H1 (cell line): ENCODE measurements at regions not wholly inside any gene's neighbourhood (a gene's known extent, or its start where the extent isn't known, plus 50 kb on each side); places are given as distances from the start of the nearest gene placed in this dataset.

Source experiments
- CTCF ChIA-PET: fragments of 300-600 bp; sonication (Branson Sonifier 250); formaldehyde crosslinking; loops from one replicate; lab custom pipeline; 2021; ENCODE audit not compliant: partially characterized antibody; lab: Charles Lee
- POLR2A ChIA-PET: fragments of 300-600 bp; sonication (Branson Sonifier 250); formaldehyde crosslinking; loops from one replicate; lab custom pipeline; 2021; ENCODE audit warnings: inconsistent platforms; ENCODE audit not compliant: partially characterized antibody; lab: Charles Lee
- DNase-seq, 2 experiments: peaks; one replicate each; pipeline versions ENCODE4 v3.0.0 to v3.0.0-alpha.2; 2010 to 2022; ENCODE audit warnings: low spot score in 2 of 2, low read depth in 1 of 2, mixed read lengths in 1 of 2
- FAIRE-seq: peaks from 2 replicates; lab custom pipeline; 2011; peaks lifted over from hg19 to GRCh38; lab: Jason Lieb, UNC
- H2AFZ ChIP-seq: 2 replicates; pipeline ENCODE4 v1.8.1; 2012; ENCODE audit warnings: low read length, inconsistent platforms
- H2AK5ac ChIP-seq: 2 replicates; pipeline ENCODE4 v1.6.1; 2013; ENCODE audit warnings: low read depth, low read length
- H2BK120ac ChIP-seq: replicated peaks from 2 replicates; pipeline ENCODE3; 2013; ENCODE audit warnings: low read depth, low read length, inconsistent platforms
- H2BK12ac ChIP-seq: 2 replicates; pipeline ENCODE4 v1.6.1; 2013; ENCODE audit warnings: low read depth, low read length
- H2BK15ac ChIP-seq: 2 replicates; pipeline ENCODE4 v1.6.1; 2013; ENCODE audit warnings: low read length
- H2BK20ac ChIP-seq: 2 replicates; pipeline ENCODE4 v1.6.1; 2013; ENCODE audit warnings: low read length
- H2BK5ac ChIP-seq: 2 replicates; pipeline ENCODE4 v1.6.1; 2013; ENCODE audit warnings: low read depth, low read length
- H3K14ac ChIP-seq: 2 replicates; pipeline ENCODE4 v1.6.1; 2013; ENCODE audit warnings: inconsistent platforms; ENCODE audit not compliant: insufficient read length
- H3K18ac ChIP-seq: 2 replicates; pipeline ENCODE4 v1.6.1; 2013; ENCODE audit warnings: low read length; ENCODE audit errors: extremely low read depth
- H3K23ac ChIP-seq: 2 replicates; pipeline ENCODE4 v1.6.1; 2013; ENCODE audit warnings: inconsistent platforms; ENCODE audit not compliant: insufficient read length
- H3K23me2 ChIP-seq: 2 replicates; pipeline ENCODE4 v1.6.1; 2013; ENCODE audit warnings: low read depth, low read length
- H3K27ac ChIP-seq: 2 replicates; pipeline ENCODE4 v1.6.1; 2011; ENCODE audit warnings: low read depth, low read length, inconsistent platforms
- H3K27me3 ChIP-seq, 4 experiments: replicated peaks in 1 of 4; 1 replicate in 1 of 4; 2 replicates in 3 of 4; pipeline versions ENCODE4 v1.6.1 to v1.8.1; 2011 to 2013; ENCODE audit warnings: low read length in 3 of 4, mild to moderate bottlenecking in 3 of 4, inconsistent platforms in 2 of 4, mixed read lengths in 2 of 4, moderate library complexity in 1 of 4; ENCODE audit not compliant: control insufficient read depth in 3 of 4, insufficient read depth in 3 of 4; ENCODE audit errors: extremely low read depth in 1 of 4
- H3K36me3 ChIP-seq, 4 experiments: 2 replicates each; pipeline versions ENCODE4 v1.6.1 to v1.8.1; 2011 to 2013; ENCODE audit warnings: mild to moderate bottlenecking in 4 of 4, low read length in 3 of 4, moderate library complexity in 2 of 4, control low read depth in 1 of 4, inconsistent platforms in 1 of 4; ENCODE audit not compliant: insufficient read depth in 4 of 4, control insufficient read depth in 2 of 4
- H3K4ac ChIP-seq: replicated peaks from 2 replicates; pipeline ENCODE3; 2013; ENCODE audit warnings: low read length, low read depth, mixed read lengths, inconsistent platforms; ENCODE audit not compliant: insufficient read length
- H3K4me1 ChIP-seq, 4 experiments: replicated peaks in 1 of 4; 1 replicate in 1 of 4; 2 replicates in 3 of 4; pipeline versions ENCODE4 v1.6.1 to v1.8.1; 2011 to 2013; ENCODE audit warnings: low read length in 3 of 4, inconsistent platforms in 2 of 4, mixed read lengths in 1 of 4; ENCODE audit not compliant: insufficient read depth in 4 of 4, control insufficient read depth in 3 of 4
- H3K4me2 ChIP-seq, 2 experiments: 2 replicates each; pipeline versions ENCODE4 v1.6.1 to v1.8.1; 2011 to 2013; ENCODE audit warnings: low read depth in 2 of 2, low read length in 2 of 2, control low read depth in 1 of 2, inconsistent platforms in 1 of 2, mild to moderate bottlenecking in 1 of 2; ENCODE audit not compliant: insufficient read depth in 1 of 2
- H3K4me3 ChIP-seq, 4 experiments: fragments of 200-600, 300-600 bp in 1 of 4; sonication (generic), shearing (Covaris generic), sonication (Bioruptor Twin) in 1 of 4; 2 replicates each; pipeline versions ENCODE4 v1.5.1 to v1.8.1; 2011 to 2016; ENCODE audit warnings: low read length in 4 of 4, low read depth in 3 of 4, control low read depth in 2 of 4, inconsistent platforms in 2 of 4, mild to moderate bottlenecking in 2 of 4, mixed read lengths in 1 of 4, moderate library complexity in 1 of 4; ENCODE audit not compliant: insufficient read depth in 2 of 4; ENCODE audit errors: extremely low read depth in 1 of 4
- H3K56ac ChIP-seq: replicated peaks from 2 replicates; pipeline ENCODE3; 2013; ENCODE audit warnings: low read depth, mild to moderate bottlenecking, mixed read lengths, low read length, inconsistent platforms; ENCODE audit not compliant: insufficient read length
- H3K79me1 ChIP-seq: 2 replicates; pipeline ENCODE4 v1.6.1; 2013; ENCODE audit warnings: low read depth, low read length, control low read depth
- H3K79me2 ChIP-seq, 2 experiments: 2 replicates each; pipeline versions ENCODE4 v1.6.1 to v1.8.1; 2012 to 2013; ENCODE audit warnings: low read length in 2 of 2, mild to moderate bottlenecking in 2 of 2, inconsistent platforms in 1 of 2; ENCODE audit not compliant: insufficient read depth in 2 of 2, control insufficient read depth in 1 of 2
- H3K9ac ChIP-seq, 4 experiments: replicated peaks in 1 of 4; 1 replicate in 1 of 4; 2 replicates in 3 of 4; pipeline versions ENCODE4 v1.6.1 to v1.8.1; 2011 to 2013; ENCODE audit warnings: low read depth in 3 of 4, low read length in 3 of 4, control low read depth in 2 of 4, mild to moderate bottlenecking in 2 of 4, moderate library complexity in 2 of 4, inconsistent platforms in 1 of 4; ENCODE audit errors: extremely low read depth in 1 of 4
- H3K9me3 ChIP-seq, 2 experiments: 2 replicates each; pipeline versions ENCODE4 v1.6.1 to v1.8.1; 2012 to 2013; ENCODE audit warnings: mild to moderate bottlenecking in 2 of 2, moderate library complexity in 2 of 2, control low read depth in 1 of 2, inconsistent platforms in 1 of 2, low read depth in 1 of 2, low read length in 1 of 2, mixed read lengths in 1 of 2; ENCODE audit not compliant: insufficient read depth in 2 of 2
- H4K20me1 ChIP-seq, 2 experiments: replicated peaks in 1 of 2; 2 replicates each; pipeline versions ENCODE3 to v1.8.1; 2011 to 2013; ENCODE audit warnings: inconsistent platforms in 2 of 2, low read length in 2 of 2, mild to moderate bottlenecking in 1 of 2; ENCODE audit not compliant: insufficient read depth in 2 of 2, control insufficient read depth in 1 of 2
- H4K5ac ChIP-seq: 2 replicates; pipeline ENCODE4 v1.6.1; 2013; ENCODE audit warnings: low read length, low read depth, mixed read lengths, inconsistent platforms; ENCODE audit not compliant: insufficient read length
- H4K8ac ChIP-seq: 2 replicates; pipeline ENCODE4 v1.8.0; 2013; ENCODE audit warnings: mild to moderate bottlenecking, moderate library complexity, low read length, inconsistent platforms; ENCODE audit not compliant: insufficient read depth; ENCODE audit errors: extremely low read depth
- H4K91ac ChIP-seq: replicated peaks from 2 replicates; pipeline ENCODE3; 2013; ENCODE audit warnings: low read length, mixed read lengths, inconsistent platforms; ENCODE audit not compliant: insufficient read length
- KDM1A ChIP-seq: fragments of 200-600, 300-600 bp; sonication (generic); IDR thresholded peaks from 2 replicates; pipeline ENCODE4 v1.7.1; 2016; ENCODE audit warnings: mild to moderate bottlenecking, low read length, borderline replicate concordance
- POLR2A ChIP-seq, 2 experiments: IDR thresholded peaks; 1 replicate in 1 of 2; 2 replicates in 1 of 2; pipeline ENCODE4 v1.6.1; 2011; ENCODE audit warnings: low read depth in 2 of 2, low read length in 2 of 2, mild to moderate bottlenecking in 2 of 2; ENCODE audit errors: control extremely low read depth in 1 of 2
- RNF2 ChIP-seq: fragments of 200-900, 300-1000 bp; sonication (generic); IDR thresholded peaks from 2 replicates; pipeline ENCODE4 v1.7.1; 2016; ENCODE audit warnings: borderline replicate concordance, low read depth, mild to moderate bottlenecking, antibody characterized with exemption, low read length; ENCODE audit not compliant: poor library complexity, severe bottlenecking; ENCODE audit errors: missing control alignments
- SP1 ChIP-seq: IDR thresholded peaks from 2 replicates; pipeline ENCODE4 v1.6.1; 2011; ENCODE audit warnings: low read depth, low read length
- TBP ChIP-seq: IDR thresholded peaks from 2 replicates; pipeline ENCODE4 v1.6.1; 2011; ENCODE audit warnings: low read depth, low read length, improper control_type of control experiment
- WGBS, 2 experiments: shearing (Covaris generic) in 1 of 2; methylation state at CpG; one replicate each; pipeline versions ENCODE4 v1.1.6 to v1.1.7; 2013 to 2015; ENCODE audit warnings: low lambda C conversion rate in 2 of 2, mixed read lengths in 2 of 2, inconsistent platforms in 1 of 2, low coverage in 1 of 2, missing lambda C conversion rate in 1 of 2; ENCODE audit not compliant: insufficient replicate concordance in 2 of 2, insufficient coverage in 1 of 2, insufficient read length in 1 of 2; ENCODE audit errors: extremely low coverage in 1 of 2, missing lambda C conversion rate in 1 of 2; 5-methylcytosine and 5-hydroxymethylcytosine counted together
- TF ChIP-seq, protein P1 (sequence below): IDR thresholded peaks from 2 replicates; pipeline ENCODE4 v1.6.1; 2012; ENCODE audit warnings: inconsistent platforms
- TF ChIP-seq, protein P2 (sequence below): IDR thresholded peaks from 2 replicates; pipeline ENCODE4 v1.6.1; 2011; ENCODE audit warnings: low read depth, mild to moderate bottlenecking, low read length; ENCODE audit not compliant: insufficient read depth

DNA sequence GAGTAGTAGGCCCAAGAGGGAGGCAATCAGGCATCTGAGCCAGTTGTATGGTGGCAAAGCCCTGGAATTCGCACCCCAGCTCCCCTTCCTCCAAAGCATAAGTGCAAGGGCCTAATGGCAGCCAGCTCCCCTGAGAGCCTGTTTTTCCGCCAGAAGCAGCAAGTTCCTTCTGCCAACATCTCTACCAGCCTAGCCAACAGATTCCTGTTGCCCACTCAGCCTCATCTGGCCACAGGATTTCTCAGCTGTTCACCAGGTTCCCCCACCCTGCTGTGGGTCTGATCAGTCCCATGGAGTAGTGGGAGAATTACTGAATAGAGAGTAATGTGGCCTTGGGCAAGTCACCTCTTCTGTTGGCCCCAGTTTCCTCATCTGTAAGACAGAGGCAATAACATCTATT is 186.2 kb upstream of the PDE1C start:
- no peak overlapping the region for H2AFZ ChIP-seq
- no peak overlapping the region for H2BK12ac ChIP-seq
- H2AK5ac ChIP-seq, result no peak overlapping the region
- H3K14ac ChIP-seq, result no peak overlapping the region
- no peak overlapping the region for H2BK5ac ChIP-seq
- no peak overlapping the region for H4K8ac ChIP-seq
- TF ChIP-seq, protein P1, sequence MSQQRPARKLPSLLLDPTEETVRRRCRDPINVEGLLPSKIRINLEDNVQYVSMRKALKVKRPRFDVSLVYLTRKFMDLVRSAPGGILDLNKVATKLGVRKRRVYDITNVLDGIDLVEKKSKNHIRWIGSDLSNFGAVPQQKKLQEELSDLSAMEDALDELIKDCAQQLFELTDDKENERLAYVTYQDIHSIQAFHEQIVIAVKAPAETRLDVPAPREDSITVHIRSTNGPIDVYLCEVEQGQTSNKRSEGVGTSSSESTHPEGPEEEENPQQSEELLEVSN, result no peak
- no peak for TF ChIP-seq RNF2
- no peak for TF ChIP-seq KDM1A
- no peak for TF ChIP-seq SP1
- TF ChIP-seq POLR2A (IDR thresholded peaks at IDR 0.05; ENCODE audit: control extremely low read depth in 1 of 2, low read depth in 2 of 2, low read length in 2 of 2), result no peak
- TF ChIP-seq, protein P2, sequence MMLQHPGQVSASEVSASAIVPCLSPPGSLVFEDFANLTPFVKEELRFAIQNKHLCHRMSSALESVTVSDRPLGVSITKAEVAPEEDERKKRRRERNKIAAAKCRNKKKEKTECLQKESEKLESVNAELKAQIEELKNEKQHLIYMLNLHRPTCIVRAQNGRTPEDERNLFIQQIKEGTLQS, result no peak
- no peak for TF ChIP-seq TBP
- no peak overlapping the region for H3K4me3 ChIP-seq
- H3K9ac ChIP-seq, result no peak overlapping the region
- WGBS, 2 experiments, result 94% methylated on average over 2 of the region's 2 CpGs; no CpG with 5 or more reads in 1 of the 2 experiments
- H4K20me1 ChIP-seq, result no peaks in the 10 kb centered on the region
- no peak for FAIRE-seq
- H3K9me3 ChIP-seq, result no peaks in the 10 kb centered on the region
- H3K4me2 ChIP-seq, result no peak overlapping the region
- no peak overlapping the region for H3K27ac ChIP-seq
- no peaks in the 10 kb centered on the region for H3K79me2 ChIP-seq
- no peak overlapping the region for H3K23ac ChIP-seq
- CTCF ChIA-PET, result interaction anchor here (1.1 to 2.4 kb wide), 8 partner anchors 10 to 223 kb away, joined by 3 to 14 read pairs (median 6); no protein-coding TSS in a partner anchor
- POLR2A ChIA-PET, result interaction anchor here (0.9 kb wide), 1 partner anchor 24 kb away, joined by 5 read pairs; no protein-coding TSS in a partner anchor
- no peaks in the 10 kb centered on the region for H3K79me1 ChIP-seq
- H2BK120ac ChIP-seq, result no peak overlapping the region
- H2BK15ac ChIP-seq, result no peak overlapping the region
- H2BK20ac ChIP-seq, result no peak overlapping the region
- no peak overlapping the region for H4K91ac ChIP-seq
- H3K56ac ChIP-seq, result no peak overlapping the region
- H3K36me3 ChIP-seq, result no peaks in the 10 kb centered on the region
- DNase-seq, result no peak
- H3K23me2 ChIP-seq, result no peaks in the 10 kb centered on the region
- no peaks in the 10 kb centered on the region; a peak in 1 of 7 replicates for H3K27me3 ChIP-seq
- H4K5ac ChIP-seq, result no peak overlapping the region
- no peak overlapping the region for H3K4ac ChIP-seq
- H3K4me1 ChIP-seq, result peaks cover 0 to 2% (median 1%) of the 10 kb centered on the region in 4 experiments; a peak in 3 of 7 replicates
- H3K18ac ChIP-seq, result no peak overlapping the region
